ENCODE measurements at regions not wholly inside any gene's neighbourhood (a gene's known extent, or its start where the extent isn't known, plus 50 kb on each side); places are given as distances from the start of the nearest gene placed in this dataset.

GRCh38 chr2:122366969-122367645 is 611.7 kb downstream of the TSN start:
- no peak overlapping the region for H3K4me3 ChIP-seq (ENCODE audit: low read length in 3 of 3)
- intact Hi-C loops (cut with DNase I): no loop called here
- H3K4me1 ChIP-seq (ENCODE audit: control insufficient read depth in 2 of 3, insufficient read depth in 2 of 3, low read depth in 1 of 3, low read length in 3 of 3): no peaks in the 10 kb centered on the region
- no peak overlapping the region for H3K27ac ChIP-seq (ENCODE audit: low read depth in 2 of 2, low read length in 2 of 2)
- FAIRE-seq (no peak), DNase-seq (peak in 1 of 5 donors; percentile 12)
- TF ChIP-seq, protein P1, sequence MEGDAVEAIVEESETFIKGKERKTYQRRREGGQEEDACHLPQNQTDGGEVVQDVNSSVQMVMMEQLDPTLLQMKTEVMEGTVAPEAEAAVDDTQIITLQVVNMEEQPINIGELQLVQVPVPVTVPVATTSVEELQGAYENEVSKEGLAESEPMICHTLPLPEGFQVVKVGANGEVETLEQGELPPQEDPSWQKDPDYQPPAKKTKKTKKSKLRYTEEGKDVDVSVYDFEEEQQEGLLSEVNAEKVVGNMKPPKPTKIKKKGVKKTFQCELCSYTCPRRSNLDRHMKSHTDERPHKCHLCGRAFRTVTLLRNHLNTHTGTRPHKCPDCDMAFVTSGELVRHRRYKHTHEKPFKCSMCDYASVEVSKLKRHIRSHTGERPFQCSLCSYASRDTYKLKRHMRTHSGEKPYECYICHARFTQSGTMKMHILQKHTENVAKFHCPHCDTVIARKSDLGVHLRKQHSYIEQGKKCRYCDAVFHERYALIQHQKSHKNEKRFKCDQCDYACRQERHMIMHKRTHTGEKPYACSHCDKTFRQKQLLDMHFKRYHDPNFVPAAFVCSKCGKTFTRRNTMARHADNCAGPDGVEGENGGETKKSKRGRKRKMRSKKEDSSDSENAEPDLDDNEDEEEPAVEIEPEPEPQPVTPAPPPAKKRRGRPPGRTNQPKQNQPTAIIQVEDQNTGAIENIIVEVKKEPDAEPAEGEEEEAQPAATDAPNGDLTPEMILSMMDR (IDR thresholded peaks at IDR 0.05; ENCODE audit: borderline replicate concordance, extremely low read depth, insufficient read depth): no peak
- no peaks in the 10 kb centered on the region for H3K36me3 ChIP-seq (ENCODE audit: control insufficient read depth in 2 of 3, insufficient read depth in 3 of 3, low read length in 3 of 3)
- no peaks in the 10 kb centered on the region for H3K9me3 ChIP-seq (ENCODE audit: control insufficient read depth in 2 of 3, insufficient read depth in 1 of 3, low read length in 3 of 3)
- no peaks in the 10 kb centered on the region for H3K27me3 ChIP-seq (ENCODE audit: control insufficient read depth, insufficient read depth, low read length)
- H3K9ac ChIP-seq (ENCODE audit: low read length in 3 of 3): no peak overlapping the region

DNA sequence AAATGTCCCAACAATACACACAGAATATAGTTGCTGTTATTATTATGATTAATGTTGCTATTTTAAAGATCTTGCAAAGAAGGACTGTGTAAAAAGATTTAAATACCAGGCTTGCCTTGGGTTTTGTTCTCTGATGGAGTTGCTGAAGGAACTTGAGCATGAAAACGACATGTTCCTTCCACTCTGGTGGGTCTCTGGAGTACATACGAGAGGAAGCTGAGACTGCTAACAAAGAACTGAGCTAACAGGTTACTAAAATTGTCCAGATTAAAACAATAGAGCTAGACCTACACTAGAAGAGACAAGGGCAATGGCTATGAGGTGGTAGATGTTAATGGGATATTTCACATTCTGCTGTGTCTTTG is 612.2 kb downstream of the TSN start:
- Histone ChIP-seq H3K9ac (ENCODE audit: low read length in 3 of 3) (no peak overlapping the region), H3K9me3 (ENCODE audit: control insufficient read depth in 2 of 3, insufficient read depth in 1 of 3, low read length in 3 of 3) (no peaks in the 10 kb centered on the region), H3K27me3 (ENCODE audit: control insufficient read depth, insufficient read depth, low read length) (no peaks in the 10 kb centered on the region), H3K36me3 (ENCODE audit: control insufficient read depth in 2 of 3, insufficient read depth in 3 of 3, low read length in 3 of 3) (no peaks in the 10 kb centered on the region), H3K27ac (ENCODE audit: low read depth in 2 of 2, low read length in 2 of 2) (no peak overlapping the region), H3K4me1 (ENCODE audit: control insufficient read depth in 2 of 3, insufficient read depth in 2 of 3, low read depth in 1 of 3, low read length in 3 of 3) (no peaks in the 10 kb centered on the region), H3K4me3 (ENCODE audit: low read length in 3 of 3) (no peak overlapping the region)
- TF ChIP-seq, protein P1 (IDR thresholded peaks at IDR 0.05; ENCODE audit: borderline replicate concordance, extremely low read depth, insufficient read depth): no peak
- FAIRE-seq: no peak
- DNase-seq: no peak
- intact Hi-C loops (cut with DNase I): no loop called here

DNA sequence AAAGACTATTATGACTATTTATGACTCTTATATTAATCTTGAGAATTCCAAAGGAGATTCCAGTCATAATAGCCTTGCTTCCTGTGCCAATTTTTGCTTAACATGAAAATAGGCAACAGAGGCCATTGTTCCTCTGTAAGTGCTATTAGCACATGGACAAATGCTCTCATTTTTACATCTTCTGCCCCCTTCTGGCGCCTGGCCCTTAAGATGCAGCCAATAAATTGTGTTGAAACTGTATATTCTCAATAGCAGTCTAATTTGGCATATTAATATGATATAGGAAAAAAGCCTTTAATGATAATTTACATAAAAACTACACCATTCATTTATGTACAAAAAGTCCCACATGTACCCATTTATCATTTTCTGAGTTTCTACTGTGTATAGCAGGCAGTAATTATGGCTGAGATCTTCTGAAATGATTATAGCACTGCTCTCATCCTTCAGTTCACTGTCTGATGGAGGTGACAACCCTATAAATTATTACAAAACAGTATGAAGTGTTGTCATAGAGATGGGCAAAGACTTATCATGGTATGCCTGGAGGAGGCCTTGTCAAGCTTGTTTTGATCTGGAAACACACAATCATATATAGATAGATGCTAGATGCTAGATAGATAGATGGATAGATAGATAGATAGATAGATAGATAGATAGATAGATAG is 613.3 kb downstream of the TSN start:
- no peaks in the 10 kb centered on the region for H3K4me1 ChIP-seq (ENCODE audit: control insufficient read depth in 2 of 3, insufficient read depth in 2 of 3, low read depth in 1 of 3, low read length in 3 of 3)
- TF ChIP-seq, protein P1 (IDR thresholded peaks at IDR 0.05; ENCODE audit: borderline replicate concordance, extremely low read depth, insufficient read depth): no peak
- no peak overlapping the region for H3K27ac ChIP-seq (ENCODE audit: low read depth in 2 of 2, low read length in 2 of 2)
- H3K36me3 ChIP-seq (ENCODE audit: control insufficient read depth in 2 of 3, insufficient read depth in 3 of 3, low read length in 3 of 3): no peaks in the 10 kb centered on the region
- H3K9ac ChIP-seq (ENCODE audit: low read length in 3 of 3): no peak overlapping the region
- DNase-seq (no peak), FAIRE-seq (no peak)
- no peaks in the 10 kb centered on the region for H3K27me3 ChIP-seq (ENCODE audit: control insufficient read depth, insufficient read depth, low read length)
- intact Hi-C loops (cut with DNase I): no loop called here
- no peak overlapping the region for H3K4me3 ChIP-seq (ENCODE audit: low read length in 3 of 3)
- H3K9me3 ChIP-seq (ENCODE audit: control insufficient read depth in 2 of 3, insufficient read depth in 1 of 3, low read length in 3 of 3): no peaks in the 10 kb centered on the region
